Bronchial epithelial cell (primary cell): ENCODE measurements at regions not wholly inside any gene's neighbourhood (a gene's known extent, or its start where the extent isn't known, plus 50 kb on each side); places are given as distances from the start of the nearest gene placed in this dataset.
A peak's percentile ranks its signal among the peaks of the same experiment; 100 is the strongest.

ENCODE experiments used
- DNase-seq: peaks from one replicate; pipeline ENCODE4 v3.0.0-alpha.2; 2010; ENCODE audit warnings: low read depth
- FAIRE-seq: peaks from 2 replicates; lab custom pipeline; 2011; peaks lifted over from hg19 to GRCh38; lab: Jason Lieb, UNC
- H3K27me3 ChIP-seq: 2 replicates; pipeline ENCODE4 v1.5.1; 2011; ENCODE audit warnings: low read length; ENCODE audit not compliant: control insufficient read depth, insufficient read depth
- H3K36me3 ChIP-seq: 2 replicates; pipeline ENCODE4 v1.5.1; 2011; ENCODE audit warnings: low read length; ENCODE audit not compliant: control insufficient read depth, insufficient read depth
- H3K4me3 ChIP-seq: 2 replicates; pipeline ENCODE4 v1.5.1; 2011; ENCODE audit warnings: mild to moderate bottlenecking, low read depth, low read length, control low read depth
- TF ChIP-seq, protein P1 (sequence below): IDR thresholded peaks from 2 replicates; pipeline ENCODE4 v1.5.1; 2011; ENCODE audit warnings: mild to moderate bottlenecking, moderate library complexity, low read length, control low read depth, inconsistent platforms; ENCODE audit not compliant: insufficient read depth, severe bottlenecking

DNA sequence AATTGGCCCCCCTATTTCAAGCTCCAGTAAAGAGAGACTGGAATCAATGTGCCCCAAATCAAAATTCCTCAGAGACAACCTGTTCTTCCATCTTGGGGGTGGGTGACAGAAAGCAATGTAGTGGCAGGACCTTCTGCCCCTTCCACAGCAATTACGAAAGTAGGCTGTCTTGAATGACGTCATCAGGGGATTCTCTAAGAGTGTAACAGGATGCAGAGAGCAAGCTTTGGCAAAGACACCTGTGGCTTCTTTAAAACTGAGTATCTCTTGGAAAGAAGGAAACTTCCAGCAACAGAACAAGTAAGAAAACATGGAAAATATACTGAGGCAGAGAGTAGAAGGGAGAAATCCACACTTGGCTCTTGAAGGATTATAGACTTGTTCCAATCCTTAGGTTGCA, 247.6 kb upstream of the PDE4D start:
- Histone ChIP-seq H3K27me3 (peaks cover 1% of the 10 kb centered on the region), H3K4me3 (no peak overlapping the region), H3K36me3 (no peaks in the 10 kb centered on the region)
- DNase-seq, result no peak
- no peak for FAIRE-seq
- TF ChIP-seq, protein P1, sequence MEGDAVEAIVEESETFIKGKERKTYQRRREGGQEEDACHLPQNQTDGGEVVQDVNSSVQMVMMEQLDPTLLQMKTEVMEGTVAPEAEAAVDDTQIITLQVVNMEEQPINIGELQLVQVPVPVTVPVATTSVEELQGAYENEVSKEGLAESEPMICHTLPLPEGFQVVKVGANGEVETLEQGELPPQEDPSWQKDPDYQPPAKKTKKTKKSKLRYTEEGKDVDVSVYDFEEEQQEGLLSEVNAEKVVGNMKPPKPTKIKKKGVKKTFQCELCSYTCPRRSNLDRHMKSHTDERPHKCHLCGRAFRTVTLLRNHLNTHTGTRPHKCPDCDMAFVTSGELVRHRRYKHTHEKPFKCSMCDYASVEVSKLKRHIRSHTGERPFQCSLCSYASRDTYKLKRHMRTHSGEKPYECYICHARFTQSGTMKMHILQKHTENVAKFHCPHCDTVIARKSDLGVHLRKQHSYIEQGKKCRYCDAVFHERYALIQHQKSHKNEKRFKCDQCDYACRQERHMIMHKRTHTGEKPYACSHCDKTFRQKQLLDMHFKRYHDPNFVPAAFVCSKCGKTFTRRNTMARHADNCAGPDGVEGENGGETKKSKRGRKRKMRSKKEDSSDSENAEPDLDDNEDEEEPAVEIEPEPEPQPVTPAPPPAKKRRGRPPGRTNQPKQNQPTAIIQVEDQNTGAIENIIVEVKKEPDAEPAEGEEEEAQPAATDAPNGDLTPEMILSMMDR, result no peak

DNA sequence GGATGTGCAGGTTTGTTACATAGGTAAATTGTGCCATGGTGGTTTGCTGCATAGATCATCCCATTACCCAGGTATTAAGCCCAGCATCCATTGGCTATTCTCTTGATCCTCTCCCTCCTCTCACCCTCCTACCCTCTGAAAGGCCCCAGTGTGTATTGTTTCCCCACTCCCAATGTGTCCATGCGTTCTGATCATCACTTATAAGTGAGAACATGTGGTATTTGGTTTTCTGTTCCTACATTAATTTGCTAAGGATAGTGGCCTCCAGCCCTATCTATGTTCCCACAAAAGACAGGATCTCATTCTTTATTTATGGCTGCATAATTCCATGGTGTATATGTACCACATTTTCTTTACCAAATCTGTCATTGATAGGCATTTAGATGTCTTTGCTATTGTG, 243.3 kb upstream of the PDE4D start:
- DNase-seq (no peak), FAIRE-seq (no peak)
- H3K4me3 ChIP-seq, result no peak overlapping the region
- no peaks in the 10 kb centered on the region for H3K27me3 ChIP-seq
- no peaks in the 10 kb centered on the region for H3K36me3 ChIP-seq
- TF ChIP-seq, protein P1, result no peak

DNA sequence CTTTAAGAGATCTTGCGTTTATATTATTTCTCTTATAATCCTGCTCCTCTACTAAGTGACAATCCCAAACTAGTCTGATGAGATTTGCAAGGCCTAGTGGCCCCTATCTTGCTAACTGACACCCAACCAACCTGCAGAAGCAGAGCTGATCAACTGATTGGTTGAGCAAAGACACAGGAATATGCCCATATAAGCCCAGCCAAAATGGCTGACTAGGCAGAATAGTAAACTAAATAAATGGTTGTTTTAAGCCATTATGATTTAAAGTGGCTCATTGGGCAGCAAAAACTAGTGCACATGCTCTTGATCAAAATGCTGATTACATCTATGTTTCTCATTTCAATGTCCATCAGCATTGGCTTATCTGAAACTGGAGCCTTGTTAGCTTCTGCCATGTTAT, 238.0 kb upstream of the PDE4D start:
- Histone ChIP-seq H3K4me3 (no peak overlapping the region), H3K27me3 (no peaks in the 10 kb centered on the region), H3K36me3 (no peaks in the 10 kb centered on the region)
- TF ChIP-seq, protein P1, result no peak
- DNase-seq, result no peak
- no peak for FAIRE-seq

DNA sequence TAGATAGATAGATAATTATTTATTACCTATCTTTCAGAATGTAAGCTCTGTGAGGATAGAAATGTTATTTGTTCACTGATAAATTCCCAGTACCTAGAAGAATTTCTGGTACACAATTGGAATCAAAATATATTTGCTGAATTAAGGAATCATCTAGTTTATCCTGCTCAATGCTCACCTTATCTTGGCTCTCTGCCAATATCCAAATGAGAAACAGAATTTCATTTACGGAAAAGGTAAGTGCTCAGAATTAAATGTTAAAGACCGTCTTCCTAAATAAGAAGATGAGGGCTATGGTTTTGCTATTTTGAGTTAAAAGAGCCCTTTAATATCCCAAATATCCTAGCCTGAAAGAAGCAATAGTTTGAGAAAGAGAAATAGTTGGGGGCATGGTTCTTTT, 232.1 kb upstream of the PDE4D start:
- TF ChIP-seq, protein P1, result no peak
- H3K4me3 ChIP-seq, result no peak overlapping the region
- H3K27me3 ChIP-seq, result no peaks in the 10 kb centered on the region
- DNase-seq (no peak), FAIRE-seq (no peak)
- H3K36me3 ChIP-seq, result no peaks in the 10 kb centered on the region

DNA sequence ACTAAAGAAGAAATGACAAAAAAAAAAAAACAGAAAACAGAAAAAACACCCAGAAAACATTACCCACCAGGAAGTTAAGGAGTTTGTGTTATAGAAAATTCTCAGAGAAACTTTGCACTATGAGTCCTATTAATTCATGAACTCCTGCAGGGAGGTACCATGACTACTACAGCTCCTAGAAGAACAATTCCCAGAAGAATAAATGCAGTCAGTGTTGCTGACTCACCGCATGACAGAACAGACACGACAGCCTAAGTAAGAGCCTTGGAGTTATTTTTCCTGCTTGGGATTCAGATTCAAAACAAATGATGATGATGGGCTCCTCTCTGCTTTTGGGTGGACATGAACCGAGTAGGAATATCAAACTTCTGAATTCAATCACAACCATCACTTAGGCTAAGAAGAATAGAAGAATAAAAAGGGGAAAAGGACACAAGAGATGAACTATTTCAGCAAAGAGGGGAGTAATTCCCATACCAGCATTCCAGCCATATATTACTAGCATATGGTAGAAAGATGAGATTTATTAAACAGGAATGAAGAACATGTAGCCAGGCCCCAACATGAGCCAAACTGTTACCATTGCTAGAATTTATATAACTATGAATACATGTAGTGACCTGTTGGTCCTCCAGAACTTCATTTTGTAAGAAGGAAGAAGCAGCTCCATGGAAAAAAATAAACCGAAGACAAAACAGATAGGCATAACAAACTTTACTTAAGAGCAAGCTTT, 209.6 kb upstream of the PDE4D start:
- DNase-seq (peak; percentile 81), FAIRE-seq (no peak)
- TF ChIP-seq, protein P1, result no peak
- H3K27me3 ChIP-seq, result no peaks in the 10 kb centered on the region
- H3K36me3 ChIP-seq, result no peaks in the 10 kb centered on the region
- no peak overlapping the region for H3K4me3 ChIP-seq

DNA sequence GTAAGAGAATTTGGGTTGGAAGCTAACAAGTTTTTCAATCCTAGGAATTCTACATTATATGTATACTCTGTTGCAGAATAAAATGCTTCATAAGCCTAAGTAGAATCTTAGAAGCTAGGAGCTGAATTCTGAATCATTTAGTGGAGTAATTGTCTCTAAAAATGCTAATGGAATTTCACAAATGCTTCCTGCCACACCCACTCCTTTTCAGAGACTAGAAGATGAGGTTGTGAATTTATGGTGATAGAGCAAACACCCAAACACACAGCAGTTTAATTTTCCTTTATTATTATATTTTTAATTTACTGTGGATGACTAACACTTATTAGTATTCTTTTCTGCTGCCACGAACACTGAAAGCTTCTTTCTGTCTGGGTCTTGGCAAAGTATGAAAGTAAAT, 208.0 kb upstream of the PDE4D start:
- TF ChIP-seq, protein P1, result no peak
- DNase-seq (peak; percentile 38), FAIRE-seq (no peak)
- no peaks in the 10 kb centered on the region for H3K36me3 ChIP-seq
- no peak overlapping the region for H3K4me3 ChIP-seq
- no peaks in the 10 kb centered on the region for H3K27me3 ChIP-seq
